ENCODE measurements at regions not wholly inside any gene's neighbourhood (a gene's known extent, or its start where the extent isn't known, plus 50 kb on each side); places are given as distances from the start of the nearest gene placed in this dataset.
A peak's percentile ranks its signal among the peaks of the same experiment; 100 is the strongest.
"Not testable (repeated sequence)": the region's sequence is repeated elsewhere in the genome, so short reads cannot be mapped to it uniquely, and the experiment has no call there.

GRCh38 chr3:26472345-26472744 is 150.2 kb upstream of the LRRC3B start:
- DNase-seq (ENCODE audit: insufficient read length, low spot score) (no peak), FAIRE-seq (no peak)

- no peak for FAIRE-seq
- no peak for DNase-seq (ENCODE audit: insufficient read length, low spot score)
Measured at GRCh38 chr3:26474706-26475105, 147.9 kb upstream of the LRRC3B start.

GRCh38 chr3:26480377-26480776 is 142.2 kb upstream of the LRRC3B start:
- FAIRE-seq (no peak), DNase-seq (ENCODE audit: insufficient read length, low spot score) (no peak)

GRCh38 chr3:26484140-26484539 is 138.4 kb upstream of the LRRC3B start:
- FAIRE-seq (no peak), DNase-seq (ENCODE audit: insufficient read length, low spot score) (peak; percentile 6)

- DNase-seq (ENCODE audit: insufficient read length, low spot score), result no peak
- FAIRE-seq, result no peak
Measured at GRCh38 chr3:26498271-26498670, 124.3 kb upstream of the LRRC3B start.

- FAIRE-seq (no peak), DNase-seq (ENCODE audit: insufficient read length, low spot score) (no peak)
Measured at GRCh38 chr3:26505399-26505798, 117.2 kb upstream of the LRRC3B start.

- FAIRE-seq, result peak; percentile 26
- not testable (repeated sequence) for DNase-seq (ENCODE audit: insufficient read length, low spot score)
Measured at GRCh38 chr3:26514445-26515029, 108.0 kb upstream of the LRRC3B start.

- FAIRE-seq (no peak), DNase-seq (ENCODE audit: insufficient read length, low spot score) (no peak)
Measured at GRCh38 chr3:26515351-26515750, 107.2 kb upstream of the LRRC3B start.

- FAIRE-seq, result no peak
- DNase-seq (ENCODE audit: insufficient read length, low spot score), result no peak
Measured at GRCh38 chr3:26521261-26521660, 101.3 kb upstream of the LRRC3B start.

- no peak for FAIRE-seq
- DNase-seq (ENCODE audit: insufficient read length, low spot score), result no peak
Measured at GRCh38 chr3:26522919-26523318, 99.7 kb upstream of the LRRC3B start.

- FAIRE-seq, result no peak
- no peak for DNase-seq (ENCODE audit: insufficient read length, low spot score)
Measured at GRCh38 chr3:26525013-26525412, 97.6 kb upstream of the LRRC3B start.

- no peak for DNase-seq (ENCODE audit: insufficient read length, low spot score)
- no peak for FAIRE-seq
Measured at GRCh38 chr3:26535151-26535550, 87.4 kb upstream of the LRRC3B start.

- FAIRE-seq (no peak), DNase-seq (ENCODE audit: insufficient read length, low spot score) (no peak)
Measured at GRCh38 chr3:26536955-26537354, 85.6 kb upstream of the LRRC3B start.

GRCh38 chr3:26550413-26550812 is 72.2 kb upstream of the LRRC3B start:
- FAIRE-seq (no peak), DNase-seq (ENCODE audit: insufficient read length, low spot score) (no peak)

- FAIRE-seq (no peak), DNase-seq (ENCODE audit: insufficient read length, low spot score) (no peak)
Measured at GRCh38 chr3:26556637-26557036, 65.9 kb upstream of the LRRC3B start.

GRCh38 chr3:26558257-26558656 is 64.3 kb upstream of the LRRC3B start:
- no peak for DNase-seq (ENCODE audit: insufficient read length, low spot score)
- FAIRE-seq, result no peak

GRCh38 chr3:26559227-26559626 is 63.3 kb upstream of the LRRC3B start:
- DNase-seq (ENCODE audit: insufficient read length, low spot score), result no peak
- no peak for FAIRE-seq

- no peak for DNase-seq (ENCODE audit: insufficient read length, low spot score)
- FAIRE-seq, result no peak
Measured at GRCh38 chr3:26560081-26560480, 62.5 kb upstream of the LRRC3B start.

GRCh38 chr3:26562021-26562768 is 60.4 kb upstream of the LRRC3B start:
- DNase-seq (ENCODE audit: insufficient read length, low spot score), result no peak
- no peak for FAIRE-seq

All from HTR-8/SVneo (cell line).